H1 (cell line): ENCODE measurements at regions not wholly inside any gene's neighbourhood (a gene's known extent, or its start where the extent isn't known, plus 50 kb on each side); places are given as distances from the start of the nearest gene placed in this dataset.

Experiments used
- POLR2AphosphoS5 ChIP-seq: IDR thresholded peaks from 2 replicates; pipeline ENCODE4 v1.6.1; 2011; ENCODE audit warnings: low read depth, low read length
- RAD21 ChIP-seq, 2 experiments: IDR thresholded peaks in 1 of 2; conservative IDR thresholded peaks in 1 of 2; 2 replicates each; pipeline ENCODE4 v1.6.1; 2011; ENCODE audit warnings: low read depth in 2 of 2, low read length in 2 of 2, improper control_type of control experiment in 1 of 2, inconsistent platforms in 1 of 2, mild to moderate bottlenecking in 1 of 2, moderate library complexity in 1 of 2
- SUZ12 ChIP-seq: fragments of 200-600 bp; sonication (generic); IDR thresholded peaks from 2 replicates; pipeline ENCODE4 v1.6.1; 2012; ENCODE audit warnings: mild to moderate bottlenecking, inconsistent platforms, low read length, moderate library complexity, mixed read lengths
- TF ChIP-seq, protein P1 (sequence below), 3 experiments: IDR thresholded peaks; 1 replicate in 2 of 3; 2 replicates in 1 of 3; pipeline versions ENCODE4 v1.5.1 to v1.6.1; 2011; ENCODE audit warnings: low read length in 3 of 3, mild to moderate bottlenecking in 3 of 3, inconsistent platforms in 2 of 3, low read depth in 1 of 3, moderate library complexity in 1 of 3; ENCODE audit not compliant: insufficient read depth in 1 of 3; ENCODE audit errors: control extremely low read depth in 1 of 3

DNA sequence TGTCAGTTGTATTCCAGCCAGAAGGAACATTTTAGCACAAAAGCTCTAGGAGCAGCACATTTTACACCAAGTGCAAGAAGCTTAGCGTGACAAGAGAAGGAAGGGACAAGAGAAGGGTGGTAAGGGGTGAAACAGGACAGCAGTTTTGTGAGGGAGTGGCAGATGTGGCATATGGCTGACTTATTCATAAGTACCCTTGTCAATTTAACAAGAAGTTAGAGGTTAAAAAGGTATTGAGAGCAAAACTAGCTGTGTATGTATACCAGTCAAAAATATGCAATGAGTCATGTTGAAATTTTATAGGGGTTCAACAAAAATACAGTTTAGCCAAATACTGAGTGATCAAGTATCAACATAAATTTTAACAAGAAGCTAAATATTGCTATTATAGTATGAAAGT, 561.5 kb upstream of the POT1 start:
- TF ChIP-seq, protein P1, sequence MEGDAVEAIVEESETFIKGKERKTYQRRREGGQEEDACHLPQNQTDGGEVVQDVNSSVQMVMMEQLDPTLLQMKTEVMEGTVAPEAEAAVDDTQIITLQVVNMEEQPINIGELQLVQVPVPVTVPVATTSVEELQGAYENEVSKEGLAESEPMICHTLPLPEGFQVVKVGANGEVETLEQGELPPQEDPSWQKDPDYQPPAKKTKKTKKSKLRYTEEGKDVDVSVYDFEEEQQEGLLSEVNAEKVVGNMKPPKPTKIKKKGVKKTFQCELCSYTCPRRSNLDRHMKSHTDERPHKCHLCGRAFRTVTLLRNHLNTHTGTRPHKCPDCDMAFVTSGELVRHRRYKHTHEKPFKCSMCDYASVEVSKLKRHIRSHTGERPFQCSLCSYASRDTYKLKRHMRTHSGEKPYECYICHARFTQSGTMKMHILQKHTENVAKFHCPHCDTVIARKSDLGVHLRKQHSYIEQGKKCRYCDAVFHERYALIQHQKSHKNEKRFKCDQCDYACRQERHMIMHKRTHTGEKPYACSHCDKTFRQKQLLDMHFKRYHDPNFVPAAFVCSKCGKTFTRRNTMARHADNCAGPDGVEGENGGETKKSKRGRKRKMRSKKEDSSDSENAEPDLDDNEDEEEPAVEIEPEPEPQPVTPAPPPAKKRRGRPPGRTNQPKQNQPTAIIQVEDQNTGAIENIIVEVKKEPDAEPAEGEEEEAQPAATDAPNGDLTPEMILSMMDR (IDR thresholded peaks at IDR 0.05; ENCODE audit: control extremely low read depth in 1 of 3, insufficient read depth in 1 of 3, low read depth in 1 of 3, low read length in 3 of 3), result no peak
- TF ChIP-seq RAD21 (IDR thresholded peaks at IDR 0.05 in 1 of 2, conservative IDR thresholded peaks at IDR 0.05 in 1 of 2; ENCODE audit: low read depth in 2 of 2, low read length in 2 of 2) (no peak), SUZ12 (no peak), POLR2AphosphoS5 (no peak)
